ENCODE measurements at regions not wholly inside any gene's neighbourhood (a gene's known extent, or its start where the extent isn't known, plus 50 kb on each side); places are given as distances from the start of the nearest gene placed in this dataset.

- DNase-seq (ENCODE audit: extremely low read depth, low read depth), result no peak
- TF ChIP-seq CTCF (IDR thresholded peaks at IDR 0.05; ENCODE audit: low read depth, low read length, missing control alignments), result no peak
- no peak overlapping the region for H3K4me3 ChIP-seq (replicated peaks; ENCODE audit: low read depth, low read length)
Observed at GRCh38 chr5:107808671-107809137, 138.0 kb upstream of the EFNA5 start.

GRCh38 chr5:107807431-107807830 is 136.7 kb upstream of the EFNA5 start:
- no peak for TF ChIP-seq CTCF (IDR thresholded peaks at IDR 0.05; ENCODE audit: low read depth, low read length, missing control alignments)
- DNase-seq (ENCODE audit: extremely low read depth, low read depth), result no peak
- H3K4me3 ChIP-seq (replicated peaks; ENCODE audit: low read depth, low read length), result no peak overlapping the region

- no peak for DNase-seq (ENCODE audit: extremely low read depth, low read depth)
- TF ChIP-seq CTCF (IDR thresholded peaks at IDR 0.05; ENCODE audit: low read depth, low read length, missing control alignments), result no peak
- H3K4me3 ChIP-seq (replicated peaks; ENCODE audit: low read depth, low read length), result no peak overlapping the region
Observed at GRCh38 chr5:107806705-107807104, 136.0 kb upstream of the EFNA5 start.

- DNase-seq (ENCODE audit: extremely low read depth, low read depth), result no peak
- no peak overlapping the region for H3K4me3 ChIP-seq (replicated peaks; ENCODE audit: low read depth, low read length)
- TF ChIP-seq CTCF (IDR thresholded peaks at IDR 0.05; ENCODE audit: low read depth, low read length, missing control alignments), result no peak
Observed at GRCh38 chr5:107806271-107806670, 135.5 kb upstream of the EFNA5 start.

- no peak for TF ChIP-seq CTCF (IDR thresholded peaks at IDR 0.05; ENCODE audit: low read depth, low read length, missing control alignments)
- DNase-seq (ENCODE audit: extremely low read depth, low read depth), result no peak
- H3K4me3 ChIP-seq (replicated peaks; ENCODE audit: low read depth, low read length), result no peak overlapping the region
Observed at GRCh38 chr5:107805824-107806223, 135.1 kb upstream of the EFNA5 start.

- TF ChIP-seq CTCF (IDR thresholded peaks at IDR 0.05; ENCODE audit: low read depth, low read length, missing control alignments), result no peak
- H3K4me3 ChIP-seq (replicated peaks; ENCODE audit: low read depth, low read length), result no peak overlapping the region
- DNase-seq (ENCODE audit: extremely low read depth, low read depth), result no peak
Observed at GRCh38 chr5:107805166-107805565, 134.4 kb upstream of the EFNA5 start.

GRCh38 chr5:107803728-107804127 is 133.0 kb upstream of the EFNA5 start:
- DNase-seq (ENCODE audit: extremely low read depth, low read depth), result no peak
- TF ChIP-seq CTCF (IDR thresholded peaks at IDR 0.05; ENCODE audit: low read depth, low read length, missing control alignments), result no peak
- H3K4me3 ChIP-seq (replicated peaks; ENCODE audit: low read depth, low read length), result no peak overlapping the region

All from HFF-Myc (cell line).